Keratinocyte (primary cell): ENCODE measurements at regions not wholly inside any gene's neighbourhood (a gene's known extent, or its start where the extent isn't known, plus 50 kb on each side); places are given as distances from the start of the nearest gene placed in this dataset.

Experiments used
- DNase-seq: peaks from one replicate; pipeline ENCODE4 v3.0.0-alpha.2; 2011; ENCODE audit warnings: low read depth, missing footprints, low spot score
- FAIRE-seq: peaks from 2 replicates; lab custom pipeline; 2011; peaks lifted over from hg19 to GRCh38; lab: Jason Lieb, UNC
- H2AFZ ChIP-seq: 2 replicates; pipeline ENCODE4 v1.6.0; 2012; ENCODE audit warnings: low read length, control low read depth, inconsistent platforms; ENCODE audit not compliant: control insufficient read depth
- H3K27ac ChIP-seq: 2 replicates; pipeline ENCODE4 v1.5.1; 2011; ENCODE audit warnings: low read length; ENCODE audit not compliant: control insufficient read depth, insufficient read depth
- H3K27me3 ChIP-seq: 3 replicates; pipeline ENCODE4 v1.6.0; 2011; ENCODE audit warnings: low read length; ENCODE audit not compliant: control insufficient read depth, insufficient read depth; ENCODE audit errors: extremely low read depth
- H3K36me3 ChIP-seq, 2 experiments: 2 replicates in 1 of 2; 3 replicates in 1 of 2; pipeline ENCODE4 v1.5.1; 2011; ENCODE audit warnings: low read length in 2 of 2, mild to moderate bottlenecking in 1 of 2; ENCODE audit not compliant: control insufficient read depth in 2 of 2, insufficient read depth in 2 of 2; ENCODE audit errors: extremely low read depth in 1 of 2
- H3K4me1 ChIP-seq: 3 replicates; pipeline ENCODE4 v1.5.1; 2011; ENCODE audit warnings: low read length; ENCODE audit not compliant: control insufficient read depth, insufficient read depth; ENCODE audit errors: extremely low read depth
- H3K4me2 ChIP-seq: 3 replicates; pipeline ENCODE4 v1.6.0; 2011; ENCODE audit warnings: low read depth, low read length; ENCODE audit not compliant: control insufficient read depth, insufficient read depth; ENCODE audit errors: extremely low read depth
- H3K4me3 ChIP-seq, 3 experiments: fragments of 200-600 bp in 1 of 3; sonication (generic) in 1 of 3; 2 replicates in 2 of 3; 3 replicates in 1 of 3; pipeline ENCODE4 v1.5.1; 2011 to 2016; ENCODE audit warnings: low read length in 3 of 3, mild to moderate bottlenecking in 3 of 3, control low read depth in 2 of 3, inconsistent platforms in 1 of 3, low read depth in 1 of 3, mixed read lengths in 1 of 3, mixed run types in 1 of 3, moderate library complexity in 1 of 3; ENCODE audit not compliant: control insufficient read depth in 2 of 3, insufficient read depth in 2 of 3; ENCODE audit errors: extremely low read depth in 1 of 3
- H3K79me2 ChIP-seq: 2 replicates; pipeline ENCODE4 v1.6.0; 2012; ENCODE audit warnings: low read length; ENCODE audit not compliant: control insufficient read depth, insufficient read depth
- H3K9ac ChIP-seq: 3 replicates; pipeline ENCODE4 v1.6.0; 2011; ENCODE audit warnings: low read length; ENCODE audit not compliant: control insufficient read depth, insufficient read depth; ENCODE audit errors: extremely low read depth
- H3K9me1 ChIP-seq: 3 replicates; pipeline ENCODE4 v1.6.0; 2011; ENCODE audit warnings: low read length; ENCODE audit not compliant: control insufficient read depth, insufficient read depth; ENCODE audit errors: extremely low read depth
- H3K9me3 ChIP-seq: 2 replicates; pipeline ENCODE4 v1.5.1; 2012; ENCODE audit warnings: low read depth, low read length; ENCODE audit not compliant: control insufficient read depth
- H4K20me1 ChIP-seq: 3 replicates; pipeline ENCODE4 v1.6.0; 2011; ENCODE audit warnings: low read length; ENCODE audit not compliant: control insufficient read depth, insufficient read depth; ENCODE audit errors: extremely low read depth
- CTCF ChIP-seq, 3 experiments: IDR thresholded peaks in 1 of 3; conservative IDR thresholded peaks in 1 of 3; optimal IDR thresholded peaks in 1 of 3; 2 replicates in 2 of 3; 3 replicates in 1 of 3; pipeline versions ENCODE3 to v1.5.1; 2011; ENCODE audit warnings: low read length in 3 of 3, mild to moderate bottlenecking in 3 of 3, moderate library complexity in 2 of 3, control low read depth in 1 of 3, inconsistent platforms in 1 of 3; ENCODE audit not compliant: insufficient read depth in 2 of 3; ENCODE audit errors: extremely low read depth in 1 of 3
- EZH2 ChIP-seq: IDR thresholded peaks from one replicate; pipeline ENCODE4 v1.6.1; 2012; ENCODE audit warnings: inconsistent platforms, mild to moderate bottlenecking, low read length, moderate library complexity
- dilution Hi-C: fragments of 300-500 bp; cut with MboI; formaldehyde crosslinking; loops from one replicate; pipeline ENCODE4 v1.7.0; 2020; ENCODE audit warnings: low sequenced_read_pairs; ENCODE audit not compliant: extremely low pct_ligation_motif_present

GRCh38 chr20:61026173-61026572 is 225.9 kb upstream of the CDH4 start:
- no peaks in the 10 kb centered on the region for H3K79me2 ChIP-seq
- no peaks in the 10 kb centered on the region for H3K4me1 ChIP-seq
- peaks cover 20% of the 10 kb centered on the region for H3K27me3 ChIP-seq
- no peak for DNase-seq
- H3K4me2 ChIP-seq = no peak overlapping the region
- no peak overlapping the region for H3K4me3 ChIP-seq
- no peak overlapping the region for H2AFZ ChIP-seq
- H4K20me1 ChIP-seq = no peaks in the 10 kb centered on the region
- no peaks in the 10 kb centered on the region for H3K9me3 ChIP-seq
- H3K36me3 ChIP-seq = no peaks in the 10 kb centered on the region
- no peak overlapping the region for H3K27ac ChIP-seq
- no peak for TF ChIP-seq EZH2
- no peak for TF ChIP-seq CTCF (optimal IDR thresholded peaks at IDR 0.05 in 1 of 3, IDR thresholded peaks at IDR 0.05 in 1 of 3, conservative IDR thresholded peaks at IDR 0.05 in 1 of 3; ENCODE audit: extremely low read depth in 1 of 3, insufficient read depth in 2 of 3, low read length in 3 of 3)
- dilution Hi-C loops = no loop called here
- no peak overlapping the region for H3K9ac ChIP-seq
- FAIRE-seq = no peak
- H3K9me1 ChIP-seq = no peaks in the 10 kb centered on the region

- TF ChIP-seq EZH2 (no peak), CTCF (optimal IDR thresholded peaks at IDR 0.05 in 1 of 3, IDR thresholded peaks at IDR 0.05 in 1 of 3, conservative IDR thresholded peaks at IDR 0.05 in 1 of 3; ENCODE audit: extremely low read depth in 1 of 3, insufficient read depth in 2 of 3, low read length in 3 of 3) (no peak)
- dilution Hi-C loops = no loop called here
- Histone ChIP-seq H3K9ac (no peak overlapping the region), H4K20me1 (no peaks in the 10 kb centered on the region), H2AFZ (no peak overlapping the region), H3K79me2 (no peaks in the 10 kb centered on the region), H3K27me3 (peaks cover 20% of the 10 kb centered on the region), H3K36me3 (no peaks in the 10 kb centered on the region), H3K4me2 (no peak overlapping the region), H3K4me3 (no peak overlapping the region), H3K9me3 (no peaks in the 10 kb centered on the region), H3K4me1 (no peaks in the 10 kb centered on the region), H3K27ac (no peak overlapping the region), H3K9me1 (no peaks in the 10 kb centered on the region)
- DNase-seq = no peak
- FAIRE-seq = no peak
Measured at GRCh38 chr20:61026731-61027130, 225.3 kb upstream of the CDH4 start.
